Globus pallidus (tissue), 1 donor: ENCODE measurements at regions not wholly inside any gene's neighbourhood (a gene's known extent, or its start where the extent isn't known, plus 50 kb on each side); places are given as distances from the start of the nearest gene placed in this dataset.
"Not testable (repeated sequence)": the region's sequence is repeated elsewhere in the genome, so short reads cannot be mapped to it uniquely, and the experiment has no call there.

Source experiments
- DNase-seq: peaks from one replicate; pipeline ENCODE4 v3.0.0-alpha.2; 2015; ENCODE audit warnings: low spot score

- DNase-seq, result not testable (repeated sequence)
These were observed 397.4 kb upstream of the SLC35B3 start for GRCh38 chr6:8832695-8833094.

GRCh38 chr6:8831366-8832152, 396.2 kb upstream of the SLC35B3 start:
- no peak for DNase-seq

GRCh38 chr6:8830794-8831193, 395.4 kb upstream of the SLC35B3 start:
- DNase-seq, result no peak

GRCh38 chr6:8829796-8830195, 394.5 kb upstream of the SLC35B3 start:
- no peak for DNase-seq

GRCh38 chr6:8829296-8829695, 394.0 kb upstream of the SLC35B3 start:
- no peak for DNase-seq

- DNase-seq, result no peak
These were observed 393.0 kb upstream of the SLC35B3 start for GRCh38 chr6:8828376-8828775.

- no peak for DNase-seq
These were observed 390.4 kb upstream of the SLC35B3 start for GRCh38 chr6:8825726-8826125.

- DNase-seq, result no peak
These were observed 386.6 kb upstream of the SLC35B3 start for GRCh38 chr6:8821981-8822381.

- DNase-seq, result no peak
These were observed 385.0 kb upstream of the SLC35B3 start for GRCh38 chr6:8820313-8820712.

- no peak for DNase-seq
These were observed 384.1 kb upstream of the SLC35B3 start for GRCh38 chr6:8819446-8819845.

GRCh38 chr6:8814440-8815000, 379.2 kb upstream of the SLC35B3 start:
- no peak for DNase-seq

GRCh38 chr6:8810325-8810724, 375.0 kb upstream of the SLC35B3 start:
- DNase-seq, result no peak

- DNase-seq, result no peak
These were observed 374.3 kb upstream of the SLC35B3 start for GRCh38 chr6:8809662-8810061.

GRCh38 chr6:8803181-8803760, 367.9 kb upstream of the SLC35B3 start:
- DNase-seq, result no peak

- DNase-seq, result not testable (repeated sequence)
These were observed 367.1 kb upstream of the SLC35B3 start for GRCh38 chr6:8802397-8802796.

- no peak for DNase-seq
These were observed 359.1 kb upstream of the SLC35B3 start for GRCh38 chr6:8794420-8794819.

- no peak for DNase-seq
These were observed 354.5 kb upstream of the SLC35B3 start for GRCh38 chr6:8789878-8790277.

GRCh38 chr6:8785223-8785622, 349.9 kb upstream of the SLC35B3 start:
- DNase-seq, result no peak

- no peak for DNase-seq
These were observed 347.8 kb upstream of the SLC35B3 start for GRCh38 chr6:8783191-8783590.

- DNase-seq, result no peak
These were observed 345.3 kb upstream of the SLC35B3 start for GRCh38 chr6:8780653-8781052.

- DNase-seq, result no peak
These were observed 329.4 kb upstream of the SLC35B3 start for GRCh38 chr6:8764733-8765132.

- no peak for DNase-seq
These were observed 325.6 kb upstream of the SLC35B3 start for GRCh38 chr6:8760951-8761350.

- no peak for DNase-seq
These were observed 323.1 kb upstream of the SLC35B3 start for GRCh38 chr6:8758412-8758811.

GRCh38 chr6:8750627-8751026, 315.3 kb upstream of the SLC35B3 start:
- no peak for DNase-seq
